Psoas muscle (tissue), 7 donors: ENCODE measurements at regions not wholly inside any gene's neighbourhood (a gene's known extent, or its start where the extent isn't known, plus 50 kb on each side); places are given as distances from the start of the nearest gene placed in this dataset.
"Not testable (repeated sequence)": the region's sequence is repeated elsewhere in the genome, so short reads cannot be mapped to it uniquely, and the experiment has no call there.

Experiments
- ATAC-seq, 4 donors: fragments of 200-7000 bp; cut with Tn5 transposase; one replicate each; pipeline ENCODE4 v1.9.1; 2020; ENCODE audit warnings: moderate library complexity in 3 of 4, mild to moderate bottlenecking in 2 of 4
- DNase-seq, 2 donors: peaks; one replicate each; pipeline ENCODE4 v3.0.0-alpha.2; 2020
- H3K27ac ChIP-seq: fragments of 200-600 bp; one replicate; pipeline ENCODE4 v1.8.0; 2022
- H3K27me3 ChIP-seq, 3 donors: fragments of 200-600 bp in 1 of 3; one replicate each; pipeline versions ENCODE4 v1.6.1 to v1.8.0; 2013 to 2022; ENCODE audit warnings: low read length in 2 of 3, mild to moderate bottlenecking in 2 of 3, moderate library complexity in 1 of 3; ENCODE audit not compliant: insufficient read depth in 3 of 3
- H3K36me3 ChIP-seq, 2 donors: fragments of 200-600 bp in 1 of 2; one replicate each; pipeline versions ENCODE4 v1.6.1 to v1.8.0; 2013 to 2022; ENCODE audit warnings: low read depth in 1 of 2, mild to moderate bottlenecking in 1 of 2, moderate library complexity in 1 of 2; ENCODE audit not compliant: insufficient read depth in 1 of 2
- H3K4me1 ChIP-seq: fragments of 200-600 bp; one replicate; pipeline ENCODE4 v1.8.0; 2022
- H3K4me3 ChIP-seq: fragments of 200-600 bp; one replicate; pipeline ENCODE4 v1.8.0; 2022; ENCODE audit warnings: mild to moderate bottlenecking
- H3K9me3 ChIP-seq: fragments of 200-600 bp; one replicate; pipeline ENCODE4 v1.8.0; 2022
- CTCF ChIP-seq: fragments of 200-600 bp; IDR thresholded peaks from one replicate; pipeline ENCODE4 v1.8.0; 2022; ENCODE audit warnings: antibody characterized with exemption
- WGBS, 3 donors: extraction: QIAGEN DNeasy Blood & Tissue Kit; methylation state at CpG; one replicate each; pipeline versions ENCODE4 v1.1.6 to v1.1.7; 2013; 5-methylcytosine and 5-hydroxymethylcytosine counted together
- intact Hi-C, 2 donors: fragments of 100-400 bp; cut with DNase I; formaldehyde crosslinking; loops; one replicate each; pipeline versions ENCODE4 v1.11.0 to v1.14.2; 2022
- donor health status: healthy with polysubstance abuse.
- donor health status: DM: no; HTN: no; CAD: no; lungs with moderate emphysema.
- donor health status: Bipolar disorder and iron deficiency.
- donor health status: healthy.
- donor health status: DM: yes; HTN: yes; CAD: no.
- donor health status: DM: no; HTN: no; CAD: no.
- donor health status: DM: yes; HTN: yes; CAD: no.

- TF ChIP-seq CTCF, result no peak
- DNase-seq (no peak), ATAC-seq (no peak)
- intact Hi-C loops, result no loop called here
- Histone ChIP-seq H3K36me3 (no peaks in the 10 kb centered on the region), H3K27ac (no peak overlapping the region), H3K4me3 (peak overlapping the region; percentile 50), H3K9me3 (no peaks in the 10 kb centered on the region), H3K4me1 (no peaks in the 10 kb centered on the region), H3K27me3 (peaks cover 0 to 49% (median 15%) of the 10 kb centered on the region in 3 donors)
- 29 to 32% (median 31%) methylated on average over 28 to 33 of the region's 33 CpGs for WGBS, 3 donors
Observed at GRCh38 chr7:152924826-152925411, 165.4 kb downstream of the ACTR3B start.

GRCh38 chr7:152925412-152926147 lies 166.0 kb downstream of the ACTR3B start:
- WGBS, 3 donors, result 0 to 1% (median 1%) methylated on average over 53 to 74 of the region's 74 CpGs
- intact Hi-C loops, result no loop called here

GRCh38 chr7:152931633-152932032 lies 172.1 kb downstream of the ACTR3B start:
- Histone ChIP-seq H3K36me3 (no peaks in the 10 kb centered on the region), H3K27me3 (peaks cover 0 to 2% (median 0%) of the 10 kb centered on the region in 3 donors), H3K4me3 (no peak overlapping the region), H3K27ac (no peak overlapping the region), H3K4me1 (no peaks in the 10 kb centered on the region), H3K9me3 (no peaks in the 10 kb centered on the region)
- ATAC-seq (no peak), DNase-seq (no peak)
- TF ChIP-seq CTCF, result no peak
- intact Hi-C loops, result no loop called here
- 60 to 65% (median 62%) methylated on average over 6 of the region's 6 CpGs for WGBS, 3 donors

More at GRCh38 chr7:152925412-152926147, 166.0 kb downstream of the ACTR3B start:
- Histone ChIP-seq H3K9me3 (no peaks in the 10 kb centered on the region), H3K27ac (no peak overlapping the region), H3K27me3 (peaks cover 0 to 49% (median 15%) of the 10 kb centered on the region in 3 donors), H3K36me3 (no peaks in the 10 kb centered on the region), H3K4me3 (peak overlapping the region; percentile 50), H3K4me1 (no peaks in the 10 kb centered on the region)
- DNase-seq (no peak), ATAC-seq (peak in 3 of 4 donors; percentile 59 to 69 (median 65))
- TF ChIP-seq CTCF, result no peak

GRCh38 chr7:152937282-152937681 lies 177.7 kb downstream of the ACTR3B start:
- TF ChIP-seq CTCF, result no peak
- DNase-seq (no peak), ATAC-seq (no peak)
- no peaks in the 10 kb centered on the region for H3K27me3 ChIP-seq
- H3K27ac ChIP-seq, result no peak overlapping the region
- H3K4me3 ChIP-seq, result no peak overlapping the region
- H3K36me3 ChIP-seq, result no peaks in the 10 kb centered on the region
- 63 to 67% (median 64%) methylated on average over 1 of the region's 1 CpG for WGBS, 3 donors
- H3K9me3 ChIP-seq, result no peaks in the 10 kb centered on the region
- intact Hi-C loops, result no loop called here
- H3K4me1 ChIP-seq, result no peaks in the 10 kb centered on the region

- H3K4me1 ChIP-seq, intact Hi-C loops, H3K4me3 ChIP-seq, H3K27me3 ChIP-seq, ATAC-seq, H3K27ac ChIP-seq, DNase-seq, H3K9me3 ChIP-seq, H3K36me3 ChIP-seq: not testable (repeated sequence)
- 89 to 96% (median 94%) methylated on average over 2 of the region's 2 CpGs for WGBS, 3 donors
Observed at GRCh38 chr7:152946616-152947015, 187.1 kb downstream of the ACTR3B start.
